GM21717 (cell line): ENCODE measurements at regions not wholly inside any gene's neighbourhood (a gene's known extent, or its start where the extent isn't known, plus 50 kb on each side); places are given as distances from the start of the nearest gene placed in this dataset.
"Not testable (repeated sequence)": the region's sequence is repeated elsewhere in the genome, so short reads cannot be mapped to it uniquely, and the experiment has no call there.

Experiments
- ATAC-seq: cut with Tn5 transposase; IDR thresholded peaks from one replicate; pipeline ENCODE4 v1.9.1; 2021; ENCODE audit warnings: mild to moderate bottlenecking, moderate library complexity; ENCODE audit not compliant: unreplicated experiment

DNA sequence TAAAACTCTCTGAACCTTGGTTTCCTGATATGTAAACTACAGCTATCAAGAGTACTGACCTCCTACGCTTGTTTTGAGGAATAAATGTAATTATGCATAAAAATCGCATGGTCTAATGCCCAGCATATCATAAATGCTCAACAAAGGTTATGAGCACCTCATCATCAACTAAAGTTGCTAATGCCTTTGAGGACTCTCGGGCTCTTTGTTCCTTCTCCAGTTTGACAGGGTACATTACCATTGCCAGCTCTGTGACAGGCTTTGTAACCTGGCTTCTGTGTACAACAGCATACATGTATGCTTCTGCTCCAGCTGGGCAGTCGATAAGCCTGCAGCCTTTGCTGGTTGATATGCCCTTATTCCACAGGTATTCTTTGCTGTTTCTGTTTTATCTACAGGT lies 95.2 kb downstream of the C9orf152 start:
- no peak for ATAC-seq

DNA sequence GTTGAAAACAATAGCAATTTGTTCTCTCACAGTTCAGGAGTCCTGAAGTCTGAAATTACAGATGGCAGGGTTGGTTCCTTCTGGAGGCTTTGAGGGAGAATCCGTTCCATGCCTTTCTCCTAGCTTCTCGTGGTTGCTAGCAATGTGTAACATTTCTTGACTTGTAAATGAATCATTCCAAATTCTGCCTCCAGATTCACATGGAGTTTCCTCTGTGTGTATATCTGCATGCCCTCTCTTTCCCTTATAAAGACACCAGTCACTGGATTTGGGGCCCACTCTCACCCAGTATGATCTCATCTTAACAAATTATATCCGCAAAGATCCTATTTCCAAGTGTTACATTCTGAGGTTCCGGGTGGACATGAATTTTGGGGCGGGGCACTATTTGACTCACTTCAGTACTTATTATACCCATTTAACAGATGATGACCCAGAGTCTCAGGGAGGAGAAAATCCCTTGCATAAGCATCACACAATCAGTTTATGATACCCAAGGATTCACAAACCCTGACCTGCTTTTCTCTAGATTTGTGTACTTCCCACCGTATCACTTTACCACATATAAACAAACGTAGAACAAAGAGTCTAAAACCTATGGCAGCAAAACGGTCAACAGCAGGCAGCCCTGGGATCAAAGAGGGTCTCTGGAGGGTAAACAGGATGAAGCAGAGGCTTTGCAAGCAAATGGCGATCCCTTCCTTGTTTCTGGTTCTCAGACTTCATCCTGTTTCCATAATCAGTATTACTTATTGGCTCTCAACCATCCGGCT lies 93.7 kb downstream of the C9orf152 start:
- ATAC-seq = no peak

DNA sequence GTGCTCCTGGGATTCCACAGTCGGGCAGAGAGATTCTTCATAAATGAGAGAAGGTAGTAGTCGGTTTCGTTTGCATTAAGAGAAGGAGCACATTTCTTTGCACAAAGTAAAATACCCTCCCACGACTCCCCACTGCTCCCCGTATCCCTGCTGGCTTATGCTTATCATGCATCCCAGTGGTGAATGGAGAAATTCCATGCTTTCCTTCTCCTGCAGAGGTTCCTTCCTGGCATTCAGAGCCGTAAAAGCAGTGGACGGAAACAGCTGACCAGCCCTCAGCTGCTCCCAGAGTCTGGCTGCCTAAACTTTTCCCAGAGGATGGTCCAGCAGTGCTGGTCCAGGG lies 93.1 kb downstream of the C9orf152 start:
- ATAC-seq = no peak

DNA sequence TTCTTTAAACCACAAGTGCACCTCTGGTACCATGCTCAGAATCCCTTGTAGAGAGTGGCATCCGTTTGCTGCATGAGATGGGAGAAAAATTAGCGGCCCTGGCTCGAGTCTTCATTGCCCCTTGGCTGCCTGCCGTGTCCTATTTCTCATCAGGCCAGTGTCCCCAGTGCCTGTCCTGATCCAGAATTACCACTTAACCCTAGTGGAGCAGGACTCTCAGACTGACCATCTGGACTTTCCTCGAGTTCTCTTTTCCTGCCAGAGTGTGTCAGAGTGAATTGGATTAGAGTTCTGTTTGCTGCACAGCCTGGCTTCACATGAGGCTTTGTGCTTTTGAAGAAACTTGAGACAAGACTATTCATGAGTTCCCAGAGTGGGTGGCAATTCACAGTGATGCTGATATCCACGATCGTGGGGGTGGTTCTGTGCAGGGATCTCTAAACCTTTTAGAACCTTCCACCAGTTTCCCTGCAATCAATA lies 92.6 kb downstream of the C9orf152 start:
- ATAC-seq = no peak

DNA sequence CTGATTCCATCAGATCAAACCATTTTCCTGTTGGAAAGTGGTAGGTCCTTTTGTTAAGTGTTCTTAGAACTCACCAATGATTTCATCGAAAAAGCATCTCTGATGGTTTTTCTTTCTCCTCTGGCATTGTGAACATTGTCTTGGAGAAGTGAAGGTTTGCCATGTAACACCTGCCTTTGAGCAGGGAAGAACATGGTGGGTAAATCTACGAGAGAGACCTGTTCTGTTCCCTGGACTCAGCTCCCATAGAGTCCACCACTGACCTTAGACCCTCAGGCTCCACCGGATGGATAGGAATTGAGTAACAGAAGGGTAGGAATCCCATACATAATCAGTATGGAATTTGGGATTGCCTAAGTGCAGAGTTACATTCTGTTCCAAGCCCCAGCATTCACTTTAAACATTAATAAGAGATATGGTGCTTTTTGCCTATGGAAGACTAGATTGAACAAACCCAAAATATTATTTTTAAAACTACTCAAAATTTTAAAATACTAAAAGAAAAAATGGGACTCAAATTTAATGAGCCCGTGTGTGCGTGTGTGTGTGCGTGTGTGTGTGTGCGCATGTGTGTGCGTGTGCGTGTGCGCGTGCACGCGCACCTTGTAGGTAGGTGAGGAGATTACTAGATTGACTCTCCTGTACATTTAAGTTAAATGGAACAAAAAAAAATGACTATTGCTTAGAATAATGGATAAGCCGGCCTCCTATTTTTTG lies 92.0 kb downstream of the C9orf152 start:
- ATAC-seq = no peak

DNA sequence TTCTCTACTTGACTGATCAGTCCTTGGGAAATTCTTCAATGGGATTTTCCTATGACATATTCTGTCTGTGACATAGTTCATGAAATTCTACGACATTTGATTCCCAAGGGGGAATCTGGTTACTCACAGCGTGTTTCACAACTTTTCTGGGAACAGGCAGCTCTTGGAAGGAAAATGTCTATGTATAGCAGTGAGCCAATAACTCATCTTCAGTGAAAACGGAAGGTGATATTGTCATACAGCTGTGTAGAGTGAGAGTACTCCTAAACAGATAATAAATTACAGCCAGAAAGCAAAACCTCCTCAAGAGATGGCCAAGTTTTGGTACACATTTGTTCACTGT lies 91.4 kb downstream of the C9orf152 start:
- no peak for ATAC-seq

DNA sequence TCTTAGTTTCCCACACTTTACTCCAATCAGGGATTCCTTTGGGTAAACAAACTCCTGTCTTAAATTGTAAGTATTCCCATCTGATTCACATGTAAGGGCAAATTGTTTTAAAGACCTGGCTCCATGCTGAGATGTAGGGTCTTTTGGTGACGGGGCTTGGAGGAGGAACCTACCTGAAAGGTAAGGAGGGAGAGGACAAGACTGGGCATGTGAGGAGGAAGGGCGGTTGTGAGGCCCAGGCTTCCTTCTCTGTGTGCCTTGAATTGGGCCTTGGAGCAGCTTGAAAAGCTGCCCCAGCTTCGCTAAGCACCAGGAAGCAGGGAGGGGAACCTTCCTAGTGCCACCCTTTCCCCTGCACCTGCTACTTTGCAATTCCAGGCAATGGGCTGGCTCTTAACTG lies 86.8 kb downstream of the C9orf152 start:
- no peak for ATAC-seq

DNA sequence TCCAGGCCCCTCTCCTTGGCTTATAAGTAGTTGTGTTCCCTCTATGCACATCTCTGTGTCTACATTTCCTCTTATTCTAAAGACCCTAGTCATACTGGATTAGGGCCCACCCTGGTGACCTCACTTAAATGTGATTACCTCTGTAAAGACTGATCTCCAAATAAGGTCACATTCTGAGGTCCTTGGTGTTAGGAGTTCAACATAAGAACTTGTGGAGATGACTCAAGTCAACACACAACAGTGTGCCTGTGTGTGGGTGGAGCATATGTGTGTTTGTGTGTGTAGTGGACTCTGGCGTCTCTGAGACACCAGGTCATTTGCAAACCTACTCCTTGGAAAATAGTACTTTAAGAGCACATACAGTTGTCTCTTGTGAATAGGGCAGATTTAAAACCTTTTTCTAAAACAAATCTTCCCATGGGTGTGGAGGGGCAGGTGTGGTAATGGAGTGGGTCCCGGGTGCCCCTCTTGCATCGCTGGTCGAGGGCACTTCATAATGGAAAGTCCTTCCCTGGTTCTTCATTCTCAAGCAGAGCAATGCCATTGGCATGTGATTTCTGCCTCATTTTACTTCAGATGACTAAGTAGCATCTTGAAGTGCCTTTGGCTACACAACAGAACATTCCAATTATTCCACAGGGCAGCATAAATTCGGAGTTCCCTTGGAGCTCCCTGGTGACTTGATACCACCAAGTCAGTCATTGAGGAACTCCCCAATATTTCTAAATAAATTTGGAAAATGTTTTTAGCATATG lies 84.4 kb downstream of the C9orf152 start:
- ATAC-seq = no peak

DNA sequence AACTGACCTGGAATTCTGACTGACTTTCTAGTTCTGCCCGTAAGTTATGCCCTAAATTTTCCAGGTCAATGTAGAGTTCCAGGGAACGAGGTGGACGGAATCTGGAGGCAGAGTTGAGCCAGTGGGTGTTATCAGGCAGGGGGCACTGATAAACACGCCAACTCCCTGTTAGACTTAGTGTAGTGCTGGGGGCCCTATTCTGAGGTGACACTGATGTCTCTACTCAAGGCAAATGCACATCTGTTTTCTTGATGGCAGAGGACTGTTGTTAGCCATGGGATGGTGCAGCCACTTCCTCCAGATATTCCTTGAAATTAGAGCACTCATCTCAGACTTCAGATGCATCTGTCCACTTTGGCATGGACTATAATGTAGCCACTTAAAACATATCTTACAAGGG lies 83.5 kb downstream of the C9orf152 start:
- no peak for ATAC-seq

DNA sequence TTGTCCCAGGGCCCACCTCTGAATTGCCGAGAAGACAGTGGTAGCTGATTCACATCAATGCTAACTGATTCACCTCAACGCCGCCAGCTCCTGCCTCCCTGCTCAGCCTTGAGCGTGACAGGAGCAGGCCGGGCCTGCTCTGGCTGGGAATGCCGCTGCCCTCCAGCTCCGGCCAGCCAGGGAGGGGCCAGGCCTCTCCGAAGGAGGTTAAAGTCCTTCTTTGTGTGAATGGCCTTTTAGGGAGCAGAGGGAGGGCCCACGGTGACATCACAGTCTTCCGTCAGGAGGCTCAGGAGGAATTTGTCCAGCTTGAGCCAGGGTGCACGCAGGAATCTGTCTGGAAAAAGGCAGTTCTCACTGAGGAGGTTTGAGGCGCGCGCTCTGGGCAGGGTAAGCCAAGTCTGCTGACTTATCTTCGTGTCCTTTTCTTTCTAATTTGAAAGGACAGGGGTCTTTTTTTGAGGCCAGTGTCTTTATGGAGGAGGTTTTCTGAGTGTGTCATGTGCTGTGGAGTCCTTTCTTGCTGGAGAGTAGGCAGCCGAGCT lies 82.7 kb downstream of the C9orf152 start:
- no peak for ATAC-seq

DNA sequence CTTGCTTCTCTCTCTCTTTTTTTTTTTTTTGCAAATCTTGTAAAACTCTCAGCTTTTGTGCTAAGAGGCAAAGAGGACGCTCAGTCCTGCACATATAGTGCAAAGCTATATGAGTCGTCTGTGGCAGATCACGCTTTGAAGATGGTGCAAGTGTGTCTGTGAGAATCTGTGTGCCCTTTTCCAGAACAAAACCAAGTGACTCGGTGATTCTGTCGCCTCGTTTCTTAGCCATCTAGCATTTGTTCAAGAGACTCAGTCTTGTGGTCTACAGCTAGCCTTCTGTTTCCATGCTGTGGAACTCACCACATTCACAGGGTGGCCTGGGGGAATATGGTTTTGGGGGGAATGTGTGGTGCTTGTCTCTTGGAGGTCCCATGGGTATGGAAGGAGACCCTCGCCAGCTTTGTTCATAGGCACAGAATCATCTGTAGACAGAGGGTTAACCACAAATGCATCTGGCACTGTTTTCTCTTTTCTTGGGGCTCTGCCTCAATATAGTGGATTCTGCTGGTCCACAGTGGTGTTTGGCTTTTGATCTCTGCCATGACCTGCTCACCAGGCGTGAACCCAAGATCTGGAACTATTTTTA lies 82.1 kb downstream of the C9orf152 start:
- ATAC-seq = no peak

DNA sequence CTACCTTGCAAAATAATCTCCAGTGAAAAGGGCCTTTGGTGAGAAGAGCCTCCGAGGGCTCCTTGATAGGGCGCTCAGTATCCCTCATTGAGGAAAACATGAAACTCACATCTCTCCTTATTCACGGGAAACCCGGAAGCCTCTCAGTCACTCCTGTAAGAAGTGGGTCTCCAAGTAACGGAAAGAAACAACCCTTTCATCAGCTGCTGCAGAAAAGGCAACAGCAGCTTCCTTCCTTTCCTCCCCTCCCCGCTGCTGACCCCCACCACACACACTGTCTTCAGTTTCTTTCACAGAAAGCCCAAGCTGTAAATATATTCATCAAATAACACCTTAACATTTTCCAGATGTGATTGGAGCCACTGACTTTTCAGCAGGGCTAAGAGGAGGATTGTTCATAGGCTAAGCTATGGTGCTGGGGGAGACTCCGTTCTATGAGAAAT lies 81.4 kb downstream of the C9orf152 start:
- ATAC-seq = no peak

DNA sequence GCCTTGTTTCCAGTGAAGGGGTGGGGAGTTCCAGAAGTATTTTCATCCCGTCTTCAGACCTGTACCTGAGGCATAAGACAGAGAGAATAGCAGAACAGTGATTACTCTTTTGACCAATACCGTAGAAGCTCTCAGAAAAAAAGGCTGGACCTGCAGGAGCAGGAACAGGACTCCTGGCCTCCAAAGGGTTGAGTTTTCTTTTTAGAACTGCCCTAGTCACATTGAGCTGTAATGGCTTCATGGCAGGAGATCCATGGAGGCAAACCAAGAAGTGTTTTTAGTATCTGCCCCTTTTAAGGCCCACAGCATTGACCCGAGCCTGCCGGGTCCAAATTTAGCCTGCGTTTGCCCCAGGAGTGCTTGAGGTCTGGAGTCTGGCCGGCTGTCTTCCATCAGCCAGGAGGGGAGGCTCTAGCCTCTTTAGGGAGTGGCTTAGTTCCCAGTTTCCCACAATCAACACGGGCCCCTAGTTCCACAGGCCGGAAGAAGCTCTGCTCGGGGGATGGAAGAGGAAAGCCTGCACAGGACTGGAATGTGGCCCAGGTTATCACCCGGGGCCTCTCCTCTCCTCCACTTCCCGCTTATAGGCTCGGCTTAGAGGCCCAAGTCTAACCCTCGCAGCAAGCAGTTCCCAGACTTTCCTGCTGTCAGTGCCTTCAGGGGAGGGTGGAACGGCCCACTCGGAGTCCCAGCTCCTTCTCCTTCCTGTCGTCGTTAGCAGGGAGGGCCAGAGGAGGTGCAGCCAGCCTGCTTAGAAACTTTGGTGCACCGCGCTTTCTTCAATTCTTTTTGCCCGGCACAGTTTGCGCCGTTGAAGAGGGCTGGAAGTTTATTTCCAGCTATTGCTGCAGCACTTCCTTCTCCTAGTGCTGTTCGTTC lies 80.7 kb downstream of the C9orf152 start:
- ATAC-seq = no peak

DNA sequence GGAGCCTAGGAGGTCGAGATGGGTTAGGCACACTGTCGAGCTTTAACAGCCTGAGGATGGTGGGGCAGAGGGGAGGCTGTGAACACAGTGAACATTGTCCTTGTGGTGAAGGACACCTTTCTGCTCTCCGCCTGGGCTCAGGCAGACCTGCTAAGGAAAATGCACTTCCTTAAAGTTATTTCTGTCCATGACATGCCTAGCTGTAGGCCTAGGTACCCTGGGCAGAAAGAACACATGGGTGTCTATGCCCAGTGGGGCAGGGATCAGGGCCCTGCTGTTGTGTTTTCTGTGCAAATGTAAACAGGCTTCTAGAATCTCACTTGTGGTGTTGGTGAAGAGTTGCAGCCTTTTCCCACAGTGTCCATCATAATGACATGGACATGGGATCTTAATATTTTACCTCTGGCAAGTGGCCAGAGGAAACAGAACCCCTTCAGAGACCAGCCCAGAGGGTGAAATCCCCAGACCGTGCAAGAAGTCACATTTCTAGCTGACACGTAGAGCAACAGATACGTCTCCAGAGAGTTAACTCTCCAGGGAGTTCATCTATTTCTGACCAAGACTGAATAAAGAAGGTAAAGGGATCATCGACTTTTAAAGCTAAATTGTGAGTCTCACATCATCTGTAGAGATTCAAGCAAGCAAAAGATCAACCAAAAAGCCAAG lies 79.2 kb downstream of the C9orf152 start:
- ATAC-seq = peak; percentile 65

DNA sequence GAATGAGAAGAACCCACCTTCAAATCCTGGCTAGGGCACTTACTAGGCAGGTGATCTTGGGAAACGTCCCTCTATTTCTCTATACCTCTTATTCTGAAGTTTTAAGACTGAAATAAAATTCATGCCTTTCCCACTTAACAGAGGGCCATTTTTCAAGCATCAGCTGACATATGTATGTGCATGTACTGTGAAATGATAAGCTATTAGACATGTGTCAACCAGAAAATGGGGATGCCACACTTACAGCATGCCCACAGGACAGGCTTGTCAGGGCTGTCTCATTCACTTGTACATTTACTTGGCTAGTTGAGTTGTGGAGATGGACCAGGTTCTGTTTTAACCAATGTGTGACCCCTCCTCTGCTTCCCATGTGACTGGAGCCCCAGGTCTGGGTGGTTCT lies 78.5 kb downstream of the C9orf152 start:
- no peak for ATAC-seq

DNA sequence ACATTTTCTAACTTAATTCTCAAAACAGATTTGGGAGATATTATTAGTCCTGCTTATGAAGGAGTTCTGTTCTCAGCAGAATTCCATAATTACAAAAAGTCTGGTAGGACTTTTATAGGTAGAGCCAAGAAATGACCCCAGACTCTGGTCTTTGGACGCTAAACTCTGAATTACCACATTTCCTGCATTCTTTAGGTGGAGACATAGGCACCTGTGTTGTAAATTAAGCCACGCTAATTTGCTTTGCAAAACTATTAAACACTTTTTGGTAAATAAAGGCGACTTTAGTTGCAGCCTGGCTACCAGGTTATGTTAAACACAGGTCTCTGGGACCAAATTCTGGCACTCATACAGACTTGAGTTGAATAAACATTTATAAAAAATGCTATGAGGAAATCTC lies 77.7 kb downstream of the C9orf152 start:
- ATAC-seq = no peak

DNA sequence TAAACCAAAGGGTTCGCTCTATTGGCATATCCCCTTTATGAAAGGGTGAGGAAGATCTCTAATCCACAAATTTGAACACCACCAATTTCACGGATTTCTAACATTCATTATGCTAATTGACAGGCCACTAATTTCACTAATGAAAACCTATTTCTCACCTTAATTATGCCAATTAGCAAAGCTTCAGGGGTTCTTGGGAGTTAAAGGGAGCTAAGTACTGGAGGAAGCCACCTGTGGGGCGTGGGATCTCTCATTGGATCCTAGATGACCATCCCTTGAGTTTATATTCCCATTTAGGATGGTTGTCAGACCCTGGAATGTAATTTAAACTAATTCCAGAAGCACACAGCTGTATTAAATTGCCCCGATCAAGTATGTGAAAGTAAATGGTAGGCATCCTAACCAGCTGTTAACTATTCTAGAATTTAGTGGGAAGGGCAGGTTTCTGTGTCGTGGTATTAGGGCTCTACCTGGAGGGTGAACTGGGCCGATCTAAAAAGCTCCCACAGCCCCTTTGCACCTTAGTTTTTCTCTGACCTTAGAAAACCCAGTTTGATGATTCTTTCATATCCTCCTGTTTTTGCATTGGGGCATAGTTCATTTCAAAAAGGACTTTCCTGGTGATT lies 77.1 kb downstream of the C9orf152 start:
- ATAC-seq = no peak

DNA sequence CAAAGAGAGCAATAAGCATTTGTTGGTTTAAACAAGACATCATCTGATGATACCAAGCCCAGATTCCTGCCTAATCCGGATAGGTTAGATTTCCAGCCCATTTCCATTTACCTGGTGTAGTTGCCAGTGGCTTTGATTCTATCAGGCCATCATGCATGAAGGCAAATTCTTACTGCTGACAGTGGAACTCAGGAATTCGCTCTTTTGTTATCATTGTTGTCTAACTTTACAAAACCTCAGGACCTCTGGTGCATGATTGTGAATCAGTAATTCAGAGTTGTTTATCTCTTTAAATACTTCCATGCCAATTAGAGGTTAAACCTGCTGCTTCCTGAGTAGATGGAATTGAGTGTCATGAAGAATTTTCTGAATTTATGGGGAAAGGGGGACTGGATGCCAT lies 76.5 kb downstream of the C9orf152 start:
- ATAC-seq = no peak

DNA sequence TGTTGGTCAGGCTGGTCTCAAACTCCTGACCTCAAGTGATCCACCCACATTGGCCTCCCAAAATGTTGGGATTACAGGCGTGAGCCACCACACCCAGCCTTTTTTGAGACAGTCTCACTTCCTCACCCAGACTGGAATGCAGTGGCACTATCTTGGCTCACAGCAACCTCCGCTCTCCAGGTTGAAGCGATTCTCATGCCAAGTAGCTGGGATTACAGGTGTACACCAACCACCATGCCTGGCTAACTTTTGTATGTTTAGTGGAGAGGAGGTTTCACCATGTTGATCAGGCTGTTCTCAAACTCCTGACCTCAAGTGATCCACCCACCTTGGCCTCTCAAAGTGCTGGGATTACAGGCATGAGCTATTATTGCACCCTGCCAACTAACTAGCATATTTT lies 75.4 kb downstream of the C9orf152 start:
- ATAC-seq = not testable (repeated sequence)
